NCI-H460 (cell line): ENCODE measurements at regions not wholly inside any gene's neighbourhood (a gene's known extent, or its start where the extent isn't known, plus 50 kb on each side); places are given as distances from the start of the nearest gene placed in this dataset.

ENCODE experiments used
- DNase-seq: peaks from one replicate; pipeline ENCODE4 v3.0.0-alpha.2; 2016; ENCODE audit warnings: low read depth; ENCODE audit errors: extremely low read depth

DNA sequence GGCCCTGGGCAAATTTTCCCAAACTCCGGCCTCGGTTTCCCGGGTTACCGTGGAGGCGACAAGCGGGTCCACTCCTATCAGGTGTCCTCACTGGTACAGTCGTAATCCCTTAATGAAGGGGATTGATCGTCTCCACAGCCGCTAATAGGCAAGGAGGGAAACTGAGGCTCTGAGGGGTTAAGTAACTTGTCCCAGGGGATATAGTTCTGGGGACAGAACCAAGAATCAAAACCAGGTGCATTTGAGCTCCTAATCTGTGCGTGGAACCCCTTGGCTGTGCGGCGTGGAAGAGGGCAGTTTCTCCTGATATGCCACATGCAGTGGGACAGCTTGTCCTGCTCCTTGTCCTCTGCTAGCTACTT lies 157.2 kb downstream of the CYRIA start:
- DNase-seq = no peak

DNA sequence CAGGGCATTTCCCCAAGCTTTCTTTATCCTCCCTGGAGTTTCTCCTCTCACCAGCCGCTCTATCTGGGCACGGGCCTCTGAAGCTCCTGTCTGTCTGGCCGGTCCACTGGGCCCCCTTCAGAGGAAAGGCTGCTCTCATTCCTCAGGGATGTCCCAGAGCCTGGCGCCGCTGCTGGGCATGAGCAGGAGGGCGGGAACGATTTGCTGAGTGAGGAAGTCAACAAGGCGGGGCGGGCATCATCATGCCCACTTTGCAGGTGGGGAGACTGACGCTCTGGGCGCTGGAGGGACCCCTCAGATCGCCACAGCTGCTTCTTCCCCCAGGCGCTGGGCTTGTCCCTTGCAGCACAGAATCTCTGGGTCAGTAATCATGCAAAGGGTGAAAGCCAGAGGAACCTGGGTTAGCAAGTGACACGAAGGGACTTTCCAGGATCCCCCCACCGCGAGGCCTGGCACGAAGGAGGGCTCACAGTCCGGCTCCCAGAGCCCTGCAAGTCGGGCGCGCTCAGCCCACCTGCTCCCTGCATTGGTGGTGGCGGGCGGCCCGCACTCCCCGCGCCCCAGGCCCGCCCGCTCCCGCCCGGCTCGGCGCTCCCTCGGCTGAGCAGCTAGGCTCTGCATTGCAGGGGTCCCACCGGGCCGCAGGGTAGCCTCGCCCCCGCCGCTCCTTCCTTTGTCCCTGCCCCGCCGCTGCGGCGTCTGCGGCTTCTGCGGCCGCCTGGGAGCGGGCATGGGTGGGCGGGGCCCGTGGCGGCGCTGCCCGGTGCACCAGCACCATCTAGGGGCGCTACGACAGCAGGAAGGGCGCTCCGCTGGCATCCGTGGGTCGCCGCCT lies 157.8 kb downstream of the CYRIA start:
- peak; percentile 33 for DNase-seq

DNA sequence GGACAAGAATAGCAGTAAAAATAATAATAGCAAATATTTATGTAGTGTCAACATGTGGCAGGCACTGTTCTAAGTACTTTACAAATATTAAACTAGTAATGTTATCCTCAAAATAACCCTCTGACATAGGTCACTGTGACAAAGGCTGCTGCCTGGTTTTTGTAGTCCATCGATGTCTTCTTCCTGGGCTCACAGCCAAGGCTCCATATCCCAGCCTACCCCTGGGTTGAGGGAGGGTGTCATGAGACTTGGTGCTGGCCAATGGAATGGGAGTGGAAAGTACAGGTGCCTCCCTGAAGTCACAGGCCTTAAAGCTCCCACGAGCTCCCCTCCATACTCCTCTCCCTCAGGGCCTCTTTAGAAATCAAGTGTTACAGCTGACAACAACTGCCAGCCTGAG lies 159.3 kb downstream of the CYRIA start:
- DNase-seq = no peak

DNA sequence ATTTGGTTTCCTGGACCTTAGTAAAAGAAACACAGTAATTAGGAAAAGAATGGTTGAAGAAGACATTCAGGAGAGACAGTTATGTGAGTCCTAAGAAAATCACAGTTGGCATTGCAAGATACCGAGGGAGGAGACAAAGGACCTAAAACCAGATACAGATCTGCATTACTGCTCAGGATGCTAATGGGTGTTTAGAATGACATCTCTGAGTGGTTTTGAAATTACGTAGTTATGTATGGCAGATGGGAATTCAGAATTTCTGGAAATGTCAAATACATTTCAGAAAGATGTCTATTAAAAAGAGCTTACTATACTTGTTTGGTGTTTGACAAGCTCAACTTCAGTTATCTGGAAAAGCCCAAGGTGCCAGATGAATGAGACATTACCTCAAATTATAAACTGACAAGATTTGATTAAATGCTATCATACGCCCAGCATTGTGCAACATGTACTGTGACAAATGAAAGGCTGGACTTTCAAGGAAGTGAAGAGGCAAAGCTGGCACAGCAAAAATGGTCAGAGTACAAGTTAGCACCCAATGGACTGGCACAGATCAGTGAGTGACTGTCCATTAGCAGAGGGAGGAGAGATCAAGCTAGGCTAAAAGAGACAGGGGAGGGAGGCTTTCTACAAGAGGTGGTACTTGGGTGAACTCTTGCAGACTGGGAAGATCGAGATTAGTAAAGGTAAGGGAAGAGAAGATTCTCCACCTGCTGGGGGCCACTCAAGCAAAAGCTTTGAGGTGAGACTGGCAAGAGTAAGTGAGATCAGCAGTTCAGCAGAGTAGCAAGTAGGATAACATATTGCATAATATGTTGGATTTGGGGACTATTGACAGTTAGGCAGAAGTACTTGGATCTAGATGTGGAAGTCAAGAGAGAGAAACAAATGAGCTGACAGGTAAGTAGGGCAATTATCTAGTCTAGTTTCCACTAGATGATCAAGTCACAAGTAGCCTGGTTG lies 168.9 kb downstream of the CYRIA start:
- DNase-seq = no peak

DNA sequence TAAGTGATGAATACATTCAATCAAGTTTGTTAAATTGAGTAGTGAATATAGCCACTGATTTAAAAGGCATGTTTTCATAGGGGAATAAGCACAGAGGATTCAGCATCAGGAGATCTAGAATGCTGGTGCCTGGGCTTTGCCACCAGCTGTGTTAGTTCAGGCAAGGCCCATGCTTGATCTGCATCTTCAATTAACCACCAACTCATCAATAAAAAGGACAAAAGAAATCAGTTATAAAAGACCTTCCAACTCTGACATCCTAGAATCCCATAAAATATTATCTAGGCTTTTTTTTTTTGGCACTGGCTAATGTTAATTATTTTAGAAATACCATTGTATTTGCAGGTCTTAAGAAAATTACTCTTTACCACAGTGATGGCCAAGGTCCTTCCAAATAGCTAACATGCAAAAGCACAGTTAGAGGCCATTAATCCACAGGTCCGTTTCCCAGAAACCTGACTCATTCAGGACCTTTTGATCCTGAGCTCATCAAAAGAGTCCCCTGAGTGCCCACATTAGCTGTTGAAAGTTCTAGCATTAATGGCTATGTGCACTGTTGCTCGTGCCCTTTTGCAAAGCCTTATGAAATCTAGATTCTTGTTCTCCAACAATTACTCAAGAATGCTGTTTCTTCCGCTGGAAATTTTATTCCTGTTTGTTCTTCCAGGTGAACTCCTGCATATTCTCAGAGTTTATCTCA lies 170.0 kb downstream of the CYRIA start:
- DNase-seq = no peak

DNA sequence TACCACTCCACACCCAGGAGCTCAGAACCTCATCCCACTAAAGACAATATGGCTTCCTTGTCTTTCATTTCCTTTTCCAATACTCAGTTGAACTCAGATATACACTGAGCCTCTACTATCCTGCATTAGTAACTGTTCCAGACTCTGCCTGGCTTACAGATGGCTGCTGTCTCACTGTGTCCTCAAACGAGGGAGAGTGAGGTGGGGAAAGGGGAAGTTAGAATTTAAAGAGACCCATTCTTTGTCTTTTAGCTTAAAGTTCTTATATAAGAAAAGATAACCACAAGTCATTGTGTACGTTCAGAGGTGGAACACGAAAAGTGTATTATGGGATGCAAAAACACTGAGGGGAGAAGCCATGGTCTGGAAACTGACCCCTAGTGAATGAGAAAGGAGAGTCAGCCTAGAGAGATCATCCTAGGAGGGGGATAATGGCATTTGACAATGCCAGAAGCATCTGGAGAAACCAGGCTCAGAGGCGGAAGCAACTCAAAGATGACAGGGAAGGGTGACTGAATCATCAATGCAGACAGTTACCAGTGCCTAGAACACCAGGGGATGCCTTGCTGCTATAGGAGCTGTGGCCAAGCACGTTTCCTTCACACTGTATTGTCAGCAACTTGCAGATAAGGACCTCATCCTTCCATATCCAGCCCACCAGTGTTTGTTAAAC lies 170.7 kb downstream of the CYRIA start:
- DNase-seq = no peak

DNA sequence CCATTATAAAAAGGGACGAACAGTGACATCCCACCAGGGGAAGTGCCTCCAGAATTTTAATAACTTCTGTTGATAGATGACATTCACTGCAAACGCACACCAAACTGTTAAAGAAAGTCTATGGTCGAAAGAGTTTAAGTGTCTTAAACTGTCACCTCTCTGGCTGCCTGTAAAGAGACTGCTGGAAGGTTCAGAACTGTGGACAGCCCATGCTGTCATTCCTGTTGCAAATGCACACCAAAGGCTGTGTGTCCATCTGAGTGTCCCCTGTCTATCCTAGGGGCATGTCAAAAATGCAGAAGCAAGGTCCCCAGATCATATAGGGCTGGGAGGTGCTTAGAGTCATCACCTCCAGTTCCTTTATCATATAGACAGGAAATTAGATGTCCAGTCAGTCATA lies 171.8 kb downstream of the CYRIA start:
- no peak for DNase-seq

DNA sequence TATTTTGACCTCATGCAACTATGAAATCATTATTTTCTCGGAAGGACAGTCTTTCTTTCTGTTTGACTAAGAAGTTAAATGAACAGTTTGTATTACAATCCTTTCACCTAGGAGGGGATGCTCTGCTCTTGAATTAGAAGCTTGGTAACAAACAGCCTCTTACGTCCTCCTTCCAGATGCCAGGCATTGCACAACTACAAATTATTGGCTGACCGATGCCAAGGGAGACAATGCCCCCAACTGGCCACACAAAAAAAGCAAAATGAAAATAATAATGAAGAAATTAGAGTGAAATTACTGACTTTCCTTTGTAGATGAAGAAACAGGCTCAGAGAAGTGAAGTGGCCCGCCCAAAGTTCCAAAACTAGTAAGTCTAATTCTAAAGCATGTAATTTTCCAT lies 177.9 kb downstream of the CYRIA start:
- peak; percentile 19 for DNase-seq

DNA sequence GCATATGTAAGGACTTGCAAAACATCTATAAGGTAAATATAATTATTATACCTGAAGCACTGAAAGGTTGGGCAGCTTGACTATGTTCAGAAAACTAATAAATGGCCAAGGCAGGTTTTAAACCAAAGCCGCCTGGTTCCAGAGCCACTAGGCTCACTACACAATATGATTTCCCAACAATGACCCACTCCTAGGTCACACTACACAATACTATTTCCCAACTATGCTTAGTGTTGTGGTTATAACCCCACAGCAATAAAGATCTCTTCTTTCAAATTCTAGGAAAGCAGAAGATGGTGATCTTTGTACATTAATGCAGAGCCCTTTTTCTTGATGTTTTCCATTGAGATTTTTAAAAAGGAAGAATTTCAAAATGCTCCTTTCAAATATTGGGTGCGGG lies 180.4 kb downstream of the CYRIA start:
- DNase-seq = no peak

DNA sequence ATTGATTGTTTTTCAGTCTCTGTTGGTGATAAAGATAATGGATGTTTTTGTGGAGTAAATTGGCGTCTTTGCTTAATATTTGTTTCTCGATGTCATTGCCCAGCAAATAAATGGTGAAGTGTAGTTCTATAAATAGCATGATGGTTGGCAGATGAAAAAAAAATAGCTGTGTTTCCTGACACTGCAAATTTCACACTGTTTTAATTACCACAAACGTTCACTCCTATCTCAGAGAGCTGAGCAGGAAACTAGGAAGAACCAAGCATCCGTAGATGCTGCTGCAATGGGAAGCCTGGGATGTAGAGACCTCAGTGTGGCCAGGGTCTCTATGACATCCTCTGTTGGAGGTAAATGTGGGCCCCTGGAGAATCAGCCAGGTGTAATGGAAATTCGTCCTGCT lies 183.2 kb downstream of the CYRIA start:
- no peak for DNase-seq

DNA sequence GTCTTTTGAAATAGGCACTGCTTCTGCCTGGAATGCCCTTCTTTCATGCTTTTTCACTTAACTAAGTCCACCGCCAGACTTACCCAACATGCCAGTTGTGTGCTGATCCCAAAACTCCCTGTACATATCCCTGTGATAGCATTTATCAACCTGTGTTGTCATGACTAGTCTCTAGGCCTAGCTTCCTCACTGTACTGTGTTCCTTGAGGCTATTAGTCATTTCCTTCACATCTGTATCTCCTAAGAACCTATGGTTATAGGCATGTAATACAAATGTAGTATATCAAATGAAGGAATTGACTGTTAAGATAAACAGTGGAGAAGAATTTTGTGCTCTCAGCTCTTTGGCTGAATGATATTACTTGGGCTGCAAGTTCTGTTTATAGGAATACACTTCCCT lies 184.3 kb downstream of the CYRIA start:
- DNase-seq = no peak

DNA sequence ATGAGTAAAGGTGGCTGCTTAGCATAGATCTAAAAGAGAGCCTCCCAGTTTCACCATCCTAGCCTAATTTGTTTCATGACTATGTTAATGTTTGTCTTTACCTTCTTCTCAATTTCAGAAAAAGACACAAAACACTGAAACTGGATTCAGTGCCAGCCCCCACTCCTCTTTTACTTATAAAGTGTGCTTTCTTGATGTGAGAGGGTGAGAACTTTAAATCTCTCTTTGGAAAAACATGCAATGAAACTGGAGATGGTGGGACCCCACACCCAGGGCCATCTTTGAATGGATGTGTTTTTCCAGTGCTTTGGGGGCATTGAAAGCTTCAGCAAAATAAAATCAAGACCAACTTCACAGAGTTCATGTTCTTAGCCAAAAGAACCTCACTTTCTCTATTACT lies 185.9 kb downstream of the CYRIA start:
- no peak for DNase-seq

DNA sequence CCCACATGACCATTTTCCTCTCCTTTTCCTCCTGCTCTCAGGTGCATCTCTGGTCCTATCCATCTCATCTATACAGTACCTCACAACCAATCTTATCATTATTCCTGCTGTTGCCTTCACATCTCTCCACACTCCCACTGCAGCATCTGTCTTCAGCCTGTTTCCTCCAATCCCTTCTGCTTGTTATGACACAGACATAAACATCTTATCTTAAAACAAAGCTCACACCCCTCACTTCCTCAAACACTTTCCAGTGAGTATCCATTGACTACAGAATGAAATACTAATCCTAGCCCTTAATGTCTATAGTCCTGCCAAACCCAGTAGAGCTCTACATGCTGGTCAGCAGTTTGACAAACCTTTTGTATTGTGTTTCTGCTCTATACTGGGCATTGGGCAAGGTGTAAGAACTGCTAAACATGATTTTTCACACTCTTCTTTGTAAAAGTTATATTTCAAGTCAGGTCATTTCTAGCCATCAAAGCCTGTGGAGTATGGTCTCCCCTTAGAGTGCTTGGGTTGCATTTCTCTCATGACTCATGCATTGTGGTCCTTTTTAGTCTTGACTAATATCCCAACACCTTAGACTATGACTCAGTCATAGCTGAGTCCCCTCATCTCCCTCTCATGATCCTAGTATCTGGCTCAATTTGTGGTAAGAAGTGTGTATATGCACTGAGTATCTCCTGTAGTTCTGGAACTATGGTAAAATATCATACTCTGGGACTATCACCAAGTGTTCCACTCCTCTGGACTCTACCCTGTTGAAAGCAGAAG lies 187.0 kb downstream of the CYRIA start:
- no peak for DNase-seq

DNA sequence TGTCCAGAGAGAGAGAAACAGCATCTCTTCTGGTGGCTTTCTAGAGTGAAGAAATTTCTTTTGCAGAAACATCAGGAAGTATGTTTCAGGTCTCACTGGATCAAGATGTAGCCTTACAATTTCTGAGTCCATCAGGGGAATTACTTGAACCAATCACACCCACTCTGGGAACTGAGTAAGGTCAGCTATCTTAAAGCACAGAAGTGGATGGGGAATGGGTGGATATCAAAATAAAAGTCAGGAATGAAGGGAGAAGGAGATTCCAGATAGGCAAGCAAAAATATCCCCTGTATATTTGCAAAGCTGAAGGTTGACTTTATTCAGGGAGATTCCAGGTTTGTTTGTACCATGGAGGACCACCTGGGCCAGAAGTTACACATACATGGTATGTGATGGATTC lies 188.0 kb downstream of the CYRIA start:
- no peak for DNase-seq

DNA sequence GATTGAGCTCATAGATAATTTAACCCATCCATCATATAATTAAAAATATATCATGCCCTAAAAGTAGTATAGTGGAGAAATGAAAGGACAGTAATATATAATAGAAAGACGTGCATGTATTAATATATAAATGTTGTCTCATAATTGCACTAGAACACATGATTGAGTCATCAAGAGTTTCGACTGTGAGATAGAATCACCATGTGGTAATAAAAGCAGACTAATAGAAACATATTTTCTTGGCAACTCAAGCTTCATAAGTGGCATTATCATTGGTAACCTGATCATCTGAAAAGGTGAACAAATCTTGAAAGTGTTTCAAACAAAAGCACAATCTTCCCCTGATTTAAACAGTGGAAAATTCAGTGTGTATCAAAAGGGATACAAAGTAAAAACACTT lies 188.8 kb downstream of the CYRIA start:
- DNase-seq = no peak

DNA sequence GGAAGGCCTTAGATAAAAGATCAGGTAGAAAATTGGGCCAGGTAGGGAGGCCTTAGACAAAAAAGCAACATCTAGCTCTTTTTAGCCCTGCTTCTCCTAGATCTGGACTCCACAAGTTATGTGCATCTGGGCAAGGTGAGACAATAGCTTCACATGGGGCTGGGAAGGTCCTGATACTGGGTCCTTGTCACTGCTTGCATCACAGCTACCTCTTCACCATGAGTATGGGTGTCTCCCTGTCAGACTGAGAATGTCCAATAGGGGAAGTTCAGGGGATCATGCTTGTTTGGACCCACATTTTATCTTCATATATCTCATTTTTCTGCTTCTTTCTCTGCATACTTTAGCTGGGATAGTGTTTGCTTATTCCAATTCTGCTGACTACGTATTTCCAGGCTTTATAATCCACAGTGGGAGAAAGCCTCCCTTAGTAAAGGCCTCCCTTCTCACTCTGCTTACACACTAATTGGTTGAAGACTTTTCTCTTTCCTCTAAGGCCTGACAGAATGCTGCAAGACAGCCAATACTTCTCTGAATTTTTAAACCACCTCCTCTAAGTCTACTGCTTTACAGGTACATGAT lies 189.6 kb downstream of the CYRIA start:
- no peak for DNase-seq

DNA sequence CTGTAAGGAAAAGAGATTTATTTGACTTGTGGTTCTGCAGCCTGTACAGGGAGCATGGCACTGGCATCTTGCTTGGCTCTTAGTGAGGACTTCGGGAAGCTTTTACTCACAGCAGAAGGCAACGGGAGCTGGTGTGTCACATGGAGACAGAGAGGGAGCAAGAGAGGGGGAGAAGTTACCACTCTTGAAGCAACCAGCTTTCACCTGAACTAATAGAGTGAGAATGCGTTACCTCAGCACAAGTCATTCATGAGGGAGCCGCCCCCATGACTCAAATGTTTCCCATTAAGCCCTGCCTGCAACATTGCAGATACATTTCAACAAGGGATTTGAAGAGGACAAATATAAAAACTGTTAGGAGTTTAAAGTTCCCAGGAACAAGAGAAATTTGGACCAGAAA lies 190.0 kb downstream of the CYRIA start:
- DNase-seq = no peak

DNA sequence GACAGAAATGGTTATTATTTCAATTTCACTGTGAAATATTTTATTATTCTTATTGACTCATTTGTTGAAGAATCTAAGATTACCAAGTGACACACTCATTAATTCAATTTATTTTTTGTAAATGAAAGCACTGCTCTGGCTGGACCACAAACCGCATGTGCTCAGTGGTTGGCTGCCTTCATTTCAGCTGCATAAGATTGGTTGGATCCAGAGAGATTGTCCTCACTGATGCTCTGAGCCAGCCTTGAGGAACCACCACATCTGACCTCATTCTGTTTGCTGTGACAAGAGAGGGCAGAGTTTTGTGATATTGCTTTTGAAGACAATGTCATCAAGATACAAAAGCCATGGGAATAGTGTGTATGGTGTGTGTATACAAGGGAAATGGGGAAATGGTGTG lies 192.1 kb downstream of the CYRIA start:
- DNase-seq = no peak

DNA sequence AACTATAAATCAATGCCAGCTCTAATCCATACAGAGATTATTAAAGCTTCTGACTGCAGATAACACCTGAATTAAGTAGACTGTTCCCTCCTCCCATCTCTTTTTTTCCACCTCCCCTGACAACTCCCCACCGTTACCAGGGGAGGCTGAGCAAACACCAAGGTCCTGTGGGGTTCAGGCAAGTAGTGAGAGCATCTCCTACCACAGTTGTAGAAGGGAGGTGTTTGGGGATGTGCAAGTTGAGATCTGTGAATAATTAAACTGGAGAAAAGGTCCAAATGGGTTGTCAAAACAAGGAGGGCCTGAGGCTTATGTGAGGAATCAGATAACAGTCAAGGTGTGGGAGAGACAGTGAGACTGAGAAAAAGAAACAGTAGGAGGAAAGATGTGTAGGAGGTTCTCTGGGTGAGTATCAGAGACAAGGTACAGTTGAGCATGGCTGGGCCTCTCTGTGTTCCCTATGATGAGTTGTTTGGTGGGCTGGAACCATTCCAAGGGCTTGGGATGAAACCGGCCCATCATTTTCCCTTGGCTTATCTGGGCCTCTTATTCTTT lies 194.6 kb downstream of the CYRIA start:
- no peak for DNase-seq
